ENCODE measurements at regions not wholly inside any gene's neighbourhood (a gene's known extent, or its start where the extent isn't known, plus 50 kb on each side); places are given as distances from the start of the nearest gene placed in this dataset.
"Not testable (repeated sequence)": the region's sequence is repeated elsewhere in the genome, so short reads cannot be mapped to it uniquely, and the experiment has no call there.

DNA sequence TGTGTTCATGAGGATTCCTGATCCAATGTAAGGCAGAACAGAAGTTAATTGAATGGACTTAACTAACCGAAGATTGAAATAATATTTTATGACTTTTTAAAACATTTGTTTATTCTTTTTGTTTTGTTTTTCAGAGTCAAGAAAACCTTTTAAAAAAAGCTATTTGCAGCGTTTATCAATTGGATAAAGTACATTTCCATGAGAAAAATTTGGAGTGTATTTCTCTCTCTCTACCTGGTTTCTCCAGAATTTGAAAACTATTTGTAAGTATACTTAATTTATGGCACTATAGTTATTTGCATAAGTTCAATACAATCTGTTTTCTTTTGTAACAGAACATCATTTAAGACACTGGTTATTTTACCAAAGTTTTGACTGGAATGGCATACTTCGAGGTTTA, 208.0 kb upstream of the UBL3 start:
- no peak for DNase-seq

DNA sequence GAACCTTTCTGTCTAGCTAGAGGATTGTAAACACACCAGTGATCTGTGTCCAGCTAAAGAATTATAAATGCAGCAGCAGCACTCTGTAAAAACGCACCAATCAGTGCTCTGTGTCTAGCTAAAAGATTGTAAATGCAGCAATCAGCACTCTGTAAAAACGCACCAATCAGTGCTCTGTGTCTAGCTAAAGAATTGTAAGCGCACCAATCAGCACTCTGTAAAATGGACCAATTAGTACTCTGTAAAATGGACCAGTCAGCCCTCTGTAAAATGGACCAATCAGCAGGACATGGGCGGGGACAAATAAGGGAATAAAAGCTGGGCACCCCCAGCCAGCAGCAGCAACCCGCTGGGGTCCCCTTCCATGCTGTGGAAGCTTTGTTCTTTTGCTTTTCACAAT, 204.1 kb upstream of the UBL3 start:
- not testable (repeated sequence) for DNase-seq

DNA sequence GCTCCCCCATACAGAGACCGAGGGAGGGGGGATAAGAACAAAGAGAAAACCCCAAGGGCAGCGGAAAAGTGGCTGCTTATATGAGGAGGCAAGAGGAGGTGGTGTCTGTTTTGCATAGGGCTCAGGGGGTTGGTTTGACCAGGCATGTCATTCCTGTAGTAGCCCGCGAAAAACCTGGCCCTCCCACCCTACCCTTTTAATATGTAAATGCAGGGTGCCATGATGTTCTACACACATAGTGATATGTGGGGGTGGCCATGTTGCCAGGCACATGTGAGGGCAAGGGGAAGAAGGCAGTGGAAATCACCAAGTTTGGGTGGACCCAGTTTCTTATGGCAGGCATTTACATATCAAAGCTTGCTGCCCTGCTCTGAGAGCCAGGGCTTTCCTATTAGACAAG, 203.5 kb upstream of the UBL3 start:
- no peak for DNase-seq

DNA sequence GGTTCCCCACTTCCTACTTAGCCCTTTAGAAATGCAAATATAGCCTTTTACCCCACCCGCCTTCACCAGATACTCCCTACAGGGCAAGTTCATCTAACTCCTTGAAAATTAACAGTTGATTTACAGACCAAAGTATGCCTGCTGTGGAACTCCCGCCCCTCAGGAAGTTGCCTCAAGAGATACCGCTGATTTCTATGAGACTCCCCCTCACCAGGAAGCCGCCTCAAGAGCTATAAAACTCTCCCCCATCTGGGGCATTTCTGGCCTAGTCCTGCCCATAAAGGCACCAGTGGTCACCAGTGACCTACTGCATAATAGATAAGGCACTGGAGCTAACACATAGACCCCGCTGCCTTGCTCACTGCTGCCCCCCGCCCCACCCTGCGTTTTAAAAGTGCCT, 201.7 kb upstream of the UBL3 start:
- no peak for DNase-seq

DNA sequence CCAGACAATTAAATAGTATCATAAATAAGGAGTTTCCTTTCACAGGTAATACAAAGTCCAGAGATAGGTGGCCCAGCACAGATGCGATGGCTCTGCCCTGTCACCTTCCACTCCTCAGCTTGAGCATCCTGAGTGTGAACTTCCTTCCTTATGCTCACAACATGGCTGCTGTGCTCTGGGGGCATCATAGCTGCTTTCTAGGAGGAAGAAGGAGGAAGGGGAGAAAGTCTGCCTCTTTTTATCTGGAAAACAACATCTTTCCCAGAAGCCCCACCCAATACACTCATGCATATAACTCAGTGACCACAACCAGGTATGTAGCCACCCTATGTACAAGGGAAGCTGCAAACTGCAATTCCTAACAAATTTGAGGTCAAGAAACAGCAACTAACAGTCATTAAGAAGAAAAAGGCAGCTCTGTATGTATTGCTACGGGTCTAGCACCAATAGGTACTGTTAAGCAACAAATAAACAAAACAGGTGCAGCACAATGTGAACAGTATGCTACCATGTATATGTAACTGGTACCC, 201.2 kb upstream of the UBL3 start:
- no peak for DNase-seq

DNA sequence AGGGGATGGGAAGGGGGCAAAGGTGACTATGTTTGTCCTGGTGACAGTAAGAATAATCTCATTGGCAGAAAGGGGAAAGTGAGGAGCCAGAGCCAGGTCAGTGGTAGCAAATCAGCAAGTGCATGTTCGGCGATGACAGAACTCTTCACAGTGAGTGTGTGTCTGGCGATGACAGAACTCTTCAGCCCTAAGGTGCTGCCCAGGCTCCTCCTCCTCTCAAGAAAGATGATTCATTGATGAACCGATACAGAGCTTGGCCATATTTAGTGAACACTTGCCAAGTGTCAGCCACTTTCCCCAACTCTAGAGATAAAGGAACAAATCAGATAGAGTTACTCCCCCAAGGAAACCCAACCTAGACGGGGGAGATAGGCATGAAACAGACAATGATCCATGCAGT, 199.3 kb upstream of the UBL3 start:
- no peak for DNase-seq

DNA sequence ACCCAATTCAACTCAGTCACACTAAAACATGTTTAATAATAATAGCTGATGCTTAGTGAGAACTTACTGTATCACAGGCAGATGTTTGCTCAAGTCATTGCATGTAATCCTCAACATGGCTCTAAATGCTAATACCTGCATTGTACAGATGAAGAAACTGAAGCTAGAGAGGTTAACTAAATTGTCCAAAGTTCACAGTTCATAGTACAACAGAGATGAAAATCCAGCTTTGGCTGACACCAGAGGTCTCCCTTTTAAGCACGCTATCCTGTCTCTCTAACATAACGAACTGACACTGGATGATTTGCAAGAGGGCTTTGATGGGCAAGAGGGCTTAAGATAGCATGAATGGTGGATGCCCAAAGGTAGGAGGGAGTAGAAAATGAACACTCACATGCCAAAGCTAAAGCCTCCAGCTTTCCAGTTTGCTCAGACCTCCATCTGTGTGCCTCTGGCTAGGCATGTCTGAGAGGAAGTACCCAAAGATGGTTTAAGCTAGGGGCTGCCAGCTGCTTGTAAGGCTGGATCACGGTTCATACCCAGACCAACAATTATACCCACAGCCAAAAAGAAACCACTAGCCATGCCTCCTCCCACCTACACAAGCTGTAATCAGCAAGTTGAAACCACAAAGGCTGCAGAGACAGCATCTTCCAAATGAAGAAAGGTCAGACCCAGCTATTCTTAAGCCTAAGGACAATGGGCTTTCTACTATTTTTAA, 196.9 kb upstream of the UBL3 start:
- no peak for DNase-seq

DNA sequence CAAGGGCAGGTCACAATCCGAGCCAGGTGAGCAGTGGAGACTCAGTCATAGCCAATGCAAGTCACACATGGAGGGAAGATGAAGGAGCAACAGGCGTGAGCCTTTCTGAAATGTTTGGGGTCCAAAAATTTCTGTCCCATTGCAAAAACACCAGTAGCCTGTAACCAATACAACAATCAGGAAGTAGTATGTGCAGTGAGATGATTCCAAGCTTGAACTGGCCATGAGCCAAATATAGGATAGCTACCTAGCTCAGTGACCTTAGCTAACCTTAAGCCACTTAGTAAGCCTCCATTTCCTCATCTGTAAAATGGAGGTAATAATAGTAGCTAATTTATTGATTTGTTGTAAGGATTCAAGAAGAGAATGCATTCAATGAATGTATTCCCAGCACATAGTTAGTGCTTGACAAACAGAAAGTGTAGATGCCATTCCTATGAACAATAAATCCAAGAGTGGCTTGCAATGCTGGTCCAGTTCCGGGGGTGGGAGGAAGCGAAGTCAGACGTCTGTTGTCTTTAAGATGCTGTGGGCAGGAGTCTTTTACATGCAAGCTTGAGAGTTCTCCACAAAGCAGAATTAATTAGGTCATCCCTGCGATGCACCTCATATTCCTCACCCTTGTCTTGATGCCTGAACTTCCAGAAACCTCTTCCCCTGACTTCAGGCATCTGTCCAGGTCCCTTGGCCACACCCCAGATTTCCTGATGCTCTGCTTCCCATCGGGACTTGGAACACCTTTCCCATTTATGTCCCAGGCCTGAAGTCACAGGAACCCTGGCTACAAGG, 195.7 kb upstream of the UBL3 start:
- no peak for DNase-seq

DNA sequence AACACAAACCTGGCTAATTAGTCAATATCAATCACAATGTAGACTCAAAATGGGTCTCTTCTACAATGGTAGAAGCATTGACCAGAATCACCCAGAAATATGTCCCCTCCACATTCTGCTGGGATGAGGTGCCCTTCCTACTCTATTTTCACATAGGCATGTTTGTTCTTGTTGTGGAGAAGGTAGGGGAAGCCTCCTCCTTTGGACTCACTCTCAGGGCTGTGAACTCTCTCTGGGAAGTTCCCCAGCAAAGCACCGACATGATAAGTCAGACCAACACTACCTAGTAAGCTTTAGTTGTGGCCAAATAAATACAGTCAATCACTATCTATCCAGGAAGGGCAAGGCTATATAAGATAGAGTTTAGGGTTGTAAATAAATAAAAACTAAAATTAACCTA, 194.5 kb upstream of the UBL3 start:
- DNase-seq, result no peak

DNA sequence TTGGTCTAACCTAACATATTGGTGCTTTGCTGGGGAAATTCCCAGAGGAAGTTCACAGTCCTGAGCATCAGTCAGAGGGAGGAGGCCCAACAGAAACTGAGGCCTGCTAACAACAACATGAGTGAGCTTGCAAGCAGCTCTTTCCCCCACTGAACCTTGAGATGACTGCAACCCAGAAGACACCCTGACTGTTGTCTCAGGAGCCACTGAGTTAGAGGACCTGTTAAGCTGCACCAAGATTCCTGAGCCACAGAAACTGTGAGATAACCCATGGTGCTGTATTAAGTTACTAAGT, 193.2 kb upstream of the UBL3 start:
- no peak for DNase-seq

DNA sequence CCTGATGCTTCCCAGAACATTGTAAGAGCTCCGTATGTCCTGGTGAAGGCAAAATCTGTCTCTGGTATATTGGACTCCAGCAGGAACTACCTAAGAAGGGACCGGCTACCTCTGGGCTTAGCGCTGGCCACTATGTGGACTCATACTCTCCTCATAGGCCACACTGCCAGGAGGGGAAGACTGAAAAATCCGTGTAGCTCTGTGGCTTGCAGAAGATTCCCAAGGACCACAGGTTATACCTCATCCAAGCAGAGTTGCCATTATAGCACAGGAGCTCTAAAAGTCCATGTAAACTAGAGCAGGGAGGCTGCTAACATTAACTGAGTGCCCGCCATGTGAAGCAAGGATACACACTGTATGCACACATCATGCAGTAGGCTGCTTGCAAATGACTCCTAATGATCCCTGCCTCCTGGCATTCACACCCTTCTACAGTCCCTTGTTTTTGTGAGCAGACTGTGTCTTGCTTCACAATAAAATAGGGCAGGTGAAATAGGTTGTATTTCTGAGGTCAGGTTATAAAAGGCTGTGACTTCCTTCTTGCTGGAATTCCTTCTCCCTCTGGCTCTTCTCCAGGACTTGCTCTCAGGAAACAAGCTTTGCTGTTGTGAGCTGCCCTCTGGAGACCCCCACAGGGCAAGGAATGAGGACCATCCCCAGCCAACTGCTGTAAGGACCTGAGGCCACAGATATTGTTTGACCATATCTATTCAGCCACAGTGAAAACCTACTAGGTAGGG, 192.6 kb upstream of the UBL3 start:
- DNase-seq, result no peak

DNA sequence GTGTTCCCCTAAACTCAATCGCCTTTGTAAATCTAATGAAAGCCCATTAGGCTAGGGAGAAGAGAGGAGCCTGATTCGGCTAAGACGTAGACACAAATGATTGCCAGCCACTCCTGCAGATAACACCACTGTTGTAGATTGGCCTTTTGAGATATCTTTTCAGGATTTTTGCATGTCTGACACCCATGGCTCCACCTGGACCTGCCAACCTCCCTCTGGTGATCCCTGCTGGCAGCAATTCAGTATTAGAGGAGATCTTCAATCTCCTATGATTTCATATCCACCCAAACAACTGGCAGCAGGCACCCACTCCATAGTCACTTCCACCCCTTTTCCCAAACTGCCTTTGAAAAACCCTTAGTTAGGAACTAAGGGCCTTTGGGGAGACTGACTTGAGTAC, 191.9 kb upstream of the UBL3 start:
- no peak for DNase-seq

DNA sequence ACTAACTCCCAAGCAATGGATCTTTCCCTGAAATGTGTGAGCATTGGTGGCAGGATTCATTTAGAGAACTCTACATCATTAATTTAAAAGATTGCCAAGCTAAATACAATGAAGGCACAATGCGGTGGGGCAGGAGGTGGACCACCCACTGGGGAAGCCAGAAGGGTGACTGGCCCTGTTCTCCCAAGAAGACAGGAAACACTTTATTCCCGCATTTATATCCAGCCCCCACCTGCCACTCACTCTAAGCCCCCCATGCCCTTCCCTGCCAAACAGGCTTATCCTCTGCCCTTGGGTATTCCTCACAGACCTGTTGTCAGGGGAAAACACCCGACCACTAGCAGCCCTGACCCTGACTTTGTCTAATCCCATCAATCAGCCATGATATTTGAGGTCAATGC, 189.1 kb upstream of the UBL3 start:
- no peak for DNase-seq

DNA sequence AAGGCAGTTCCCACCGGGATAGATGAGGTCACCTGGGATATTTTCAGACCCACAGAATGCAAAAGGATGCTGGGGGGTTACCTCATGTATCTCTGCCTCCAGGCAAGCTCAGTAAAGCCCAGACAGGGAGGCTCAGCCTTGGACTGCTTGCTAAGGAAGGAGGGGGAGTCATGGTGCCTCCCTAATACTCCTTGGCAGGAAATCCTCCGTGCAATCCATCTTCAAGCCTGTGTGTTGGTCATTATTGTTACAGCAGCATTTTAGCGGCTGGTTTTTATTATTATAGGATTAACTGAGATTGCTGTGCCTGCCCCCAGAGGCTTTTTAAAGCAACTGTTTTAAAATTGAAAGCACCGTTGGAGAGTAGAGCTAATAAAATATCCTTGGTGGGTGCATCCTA, 188.5 kb upstream of the UBL3 start:
- no peak for DNase-seq

DNA sequence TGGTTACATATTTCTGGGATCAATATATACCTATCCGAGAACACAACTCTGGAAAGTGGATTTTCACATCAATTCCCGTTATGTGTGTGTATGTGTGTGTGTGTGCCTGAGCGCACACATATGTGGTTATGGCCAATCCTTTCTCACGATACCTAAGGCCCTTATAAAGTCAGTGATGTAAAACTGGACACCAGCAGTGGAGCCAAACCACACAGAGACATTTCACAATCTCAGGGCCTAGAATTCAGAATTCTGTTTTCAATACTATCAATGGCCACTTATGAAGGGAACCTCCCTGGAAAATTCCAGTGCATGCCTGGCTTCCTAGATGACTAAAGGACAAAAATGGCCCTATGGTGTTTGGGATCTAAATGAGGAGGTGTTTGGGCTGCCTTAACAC, 187.3 kb upstream of the UBL3 start:
- no peak for DNase-seq

DNA sequence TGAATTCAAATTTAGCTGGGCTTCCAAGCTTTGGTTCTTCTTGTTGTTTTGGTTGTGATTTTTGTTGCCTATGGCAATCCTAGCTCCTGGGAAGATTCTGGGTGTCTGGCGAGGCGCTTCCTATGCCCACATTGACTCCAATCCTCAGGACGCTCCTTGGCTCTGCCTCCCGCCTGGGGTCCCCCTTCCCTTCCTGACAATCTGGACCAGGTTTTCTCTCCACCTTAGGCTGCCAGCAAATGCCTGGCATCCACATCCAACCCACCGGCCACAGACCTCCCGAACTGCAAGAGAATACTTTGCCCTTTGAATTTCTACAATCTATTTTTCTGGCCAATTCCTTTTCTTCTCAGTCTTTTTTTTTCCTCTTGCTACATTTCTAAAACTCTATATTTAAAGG, 186.9 kb upstream of the UBL3 start:
- no peak for DNase-seq

DNA sequence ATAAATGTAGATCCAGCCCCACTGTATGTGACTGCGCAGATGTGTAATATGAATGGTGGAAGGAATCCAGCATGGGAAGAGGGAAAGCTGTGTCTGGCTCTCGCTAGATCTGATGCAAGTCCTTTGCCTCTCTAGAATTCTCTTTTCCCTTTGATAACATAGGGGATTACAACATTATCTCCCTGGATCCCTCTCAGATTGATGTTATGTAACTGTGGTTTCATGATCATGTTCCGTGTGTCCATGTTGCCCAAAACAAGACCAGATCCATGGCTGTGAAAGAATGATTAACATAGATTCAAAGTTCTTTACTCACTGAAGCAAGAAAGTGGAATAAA, 184.0 kb upstream of the UBL3 start:
- DNase-seq, result no peak

DNA sequence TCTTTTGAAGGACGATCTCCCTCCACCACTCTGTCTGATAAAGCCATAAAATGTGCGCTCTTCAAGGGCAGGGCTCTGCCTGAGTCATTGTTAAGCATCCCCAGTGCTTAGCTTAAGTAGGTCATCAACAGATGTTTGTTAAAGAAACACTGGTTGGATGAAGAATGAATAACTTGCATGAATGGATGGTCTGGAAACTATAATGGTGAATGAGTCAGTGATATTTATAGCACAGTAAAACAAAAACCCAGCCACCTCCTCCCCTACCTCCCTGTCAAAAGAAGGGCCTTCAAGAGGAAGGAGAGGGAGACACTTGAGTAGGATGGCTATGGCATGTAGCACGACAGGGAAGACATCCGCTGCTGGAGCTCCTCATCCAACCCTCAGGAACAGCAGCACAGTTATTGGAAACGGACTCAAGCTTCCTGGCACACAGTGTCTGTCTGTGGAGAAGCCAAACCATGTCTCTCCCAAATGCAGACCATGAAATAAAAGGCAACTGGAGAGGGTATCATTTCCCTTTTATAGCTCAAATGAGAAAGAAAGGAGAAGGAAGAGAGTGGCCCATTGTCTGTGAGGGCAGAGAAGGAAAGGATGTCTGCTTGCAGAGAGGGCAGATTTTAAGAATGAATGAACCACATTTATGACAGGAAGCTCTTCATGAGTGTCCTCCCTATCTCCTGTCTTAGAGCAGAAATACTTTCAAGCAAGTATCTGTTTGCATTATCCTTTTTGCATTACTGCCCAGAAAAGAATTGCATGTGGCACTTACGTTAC, 183.5 kb upstream of the UBL3 start:
- DNase-seq, result no peak

DNA sequence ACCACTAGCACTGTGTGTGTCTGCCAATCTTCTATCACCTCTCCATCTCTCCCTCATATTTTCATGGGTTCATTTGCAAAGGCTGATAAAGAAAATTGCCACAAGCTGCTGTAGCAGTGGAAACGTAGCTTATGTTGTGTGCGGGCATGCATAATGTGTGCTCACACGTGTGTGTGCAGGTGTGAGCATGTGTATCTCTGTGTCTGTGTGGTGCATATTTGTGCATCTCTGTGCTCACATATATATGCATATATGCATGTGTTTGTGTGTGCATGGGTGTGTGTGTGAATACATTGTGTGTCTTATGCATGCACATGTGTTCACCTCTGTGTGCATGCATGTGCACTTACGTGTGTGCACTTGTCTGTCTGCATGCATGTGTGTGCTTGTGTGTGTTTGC, 181.8 kb upstream of the UBL3 start:
- DNase-seq, result no peak

DNA sequence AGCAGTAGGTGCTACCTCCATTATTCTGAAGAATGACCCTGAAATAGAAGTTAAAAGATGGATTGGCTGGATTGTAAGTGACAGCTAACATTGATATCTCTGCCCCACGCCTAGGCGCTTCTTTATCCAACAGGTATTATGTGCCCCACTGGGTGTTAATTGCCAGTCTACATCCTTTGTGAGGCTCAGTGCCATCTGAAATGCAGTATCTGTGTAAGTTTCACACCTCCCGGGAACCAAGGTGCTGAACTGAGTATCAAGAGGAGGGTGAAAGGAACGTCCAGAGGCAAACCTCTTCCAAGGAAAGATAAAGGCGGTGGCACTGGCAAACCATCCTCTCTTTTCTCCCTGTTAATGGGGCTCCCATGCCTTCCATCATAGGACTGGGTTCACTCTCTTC, 181.1 kb upstream of the UBL3 start:
- DNase-seq, result no peak

DNA sequence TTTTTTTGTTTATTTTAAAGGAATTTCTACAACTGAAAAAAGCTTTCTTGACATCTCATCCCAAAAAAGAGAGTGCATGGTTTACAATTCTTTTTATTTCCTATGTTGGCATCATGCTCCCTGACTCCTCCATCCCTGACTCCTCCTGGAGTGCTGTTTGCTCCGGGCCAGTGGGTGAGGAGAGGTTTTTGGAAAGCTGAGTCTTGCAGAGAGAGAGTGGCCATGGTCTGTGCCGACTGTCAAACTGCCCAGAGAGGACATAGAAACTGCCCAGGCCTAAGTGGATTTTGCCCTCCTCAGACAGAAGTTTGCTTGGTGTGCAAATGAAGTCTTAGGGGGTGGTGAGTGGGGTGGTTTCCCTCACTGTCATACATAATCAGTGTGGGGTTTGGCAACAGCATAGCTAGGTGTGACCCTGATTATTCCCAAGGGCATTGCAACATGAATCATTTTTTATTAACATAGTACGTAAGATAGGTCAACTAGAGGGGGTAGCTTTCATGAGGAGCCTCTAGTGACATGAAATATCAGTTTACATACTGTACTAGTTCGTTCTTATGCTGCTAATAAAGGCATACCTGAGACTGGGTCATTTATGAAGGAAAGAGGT, 179.8 kb upstream of the UBL3 start:
- no peak for DNase-seq

DNA sequence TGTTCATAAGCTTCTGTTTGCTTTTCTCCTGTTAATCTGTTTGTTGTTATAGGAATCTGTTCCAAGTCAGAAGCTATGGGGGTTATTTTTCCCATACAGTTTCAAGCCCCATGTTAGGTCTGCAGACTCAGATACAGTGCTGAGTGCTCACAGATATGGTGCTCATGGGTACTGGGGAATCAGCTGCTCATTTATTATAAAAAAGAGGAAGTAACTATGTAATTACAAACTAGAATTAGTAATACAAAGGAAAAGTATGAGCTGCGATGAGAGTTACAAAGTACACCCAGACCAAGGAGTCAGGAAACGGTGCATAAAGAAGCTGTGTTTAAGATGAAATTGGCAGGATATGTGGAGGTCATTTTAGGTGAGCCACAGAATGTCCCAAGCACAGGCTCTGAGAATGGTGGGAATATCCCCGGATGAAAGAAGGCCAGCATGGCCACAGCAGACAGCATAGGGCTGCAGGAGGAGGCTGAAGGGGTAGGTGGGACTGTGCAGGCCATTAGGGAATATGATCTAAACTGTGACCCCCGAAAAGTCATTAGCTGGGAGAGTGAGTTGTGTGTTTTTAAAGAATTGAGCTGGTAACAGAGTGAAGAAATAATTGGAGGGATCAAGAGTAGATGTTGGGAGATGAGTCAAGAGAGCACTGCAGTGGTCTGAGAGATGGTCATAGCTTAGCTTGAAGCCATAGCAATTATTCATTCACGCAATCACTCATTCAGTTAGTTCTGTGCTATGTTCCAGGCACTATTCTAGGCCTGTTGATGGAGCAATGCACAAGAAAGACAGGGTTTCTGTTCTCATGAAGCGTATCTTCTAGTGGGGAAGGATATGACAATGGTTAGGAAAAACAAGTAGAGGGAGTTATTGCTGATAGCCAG, 177.4 kb upstream of the UBL3 start:
- no peak for DNase-seq
